Activated CD4-positive, alpha-beta T cell treated with anti-CD3 and anti-CD28 coated beads, Interleukin-2, amount 50 U/mL, for 48 hours (primary cell): ENCODE measurements at regions not wholly inside any gene's neighbourhood (a gene's known extent, or its start where the extent isn't known, plus 50 kb on each side); places are given as distances from the start of the nearest gene placed in this dataset.
"Not testable (repeated sequence)": the region's sequence is repeated elsewhere in the genome, so short reads cannot be mapped to it uniquely, and the experiment has no call there.

Source experiments
- DNase-seq, 2 experiments: peaks; one replicate each; pipeline ENCODE4 v3.0.0-alpha.2; 2020

- DNase-seq = no peak
Observed at GRCh38 chr13:64477146-64477545, 2753.0 kb downstream of the PCDH9 start.

- not testable (repeated sequence) for DNase-seq
Observed at GRCh38 chr13:64476041-64476568, 2754.0 kb downstream of the PCDH9 start.

GRCh38 chr13:64471916-64472315, 2758.2 kb downstream of the PCDH9 start:
- DNase-seq = no peak

GRCh38 chr13:64470751-64471150, 2759.4 kb downstream of the PCDH9 start:
- DNase-seq = no peak

GRCh38 chr13:64459778-64460177, 2770.4 kb downstream of the PCDH9 start:
- no peak for DNase-seq

- no peak for DNase-seq
Observed at GRCh38 chr13:64457976-64458375, 2772.2 kb downstream of the PCDH9 start.

- no peak for DNase-seq
Observed at GRCh38 chr13:64455124-64455523, 2775.0 kb downstream of the PCDH9 start.

- DNase-seq = no peak
Observed at GRCh38 chr13:64453831-64454230, 2776.3 kb downstream of the PCDH9 start.

GRCh38 chr13:64446372-64446771, 2783.8 kb downstream of the PCDH9 start:
- no peak for DNase-seq

- DNase-seq = no peak
Observed at GRCh38 chr13:64441740-64442139, 2788.4 kb downstream of the PCDH9 start.

GRCh38 chr13:64438084-64438483, 2792.1 kb downstream of the PCDH9 start:
- DNase-seq = no peak

GRCh38 chr13:64429691-64430090, 2800.4 kb downstream of the PCDH9 start:
- DNase-seq = no peak

GRCh38 chr13:64428196-64428595, 2801.9 kb downstream of the PCDH9 start:
- no peak for DNase-seq

GRCh38 chr13:64423467-64423866, 2806.7 kb downstream of the PCDH9 start:
- DNase-seq = no peak

- no peak for DNase-seq
Observed at GRCh38 chr13:64420181-64420580, 2810.0 kb downstream of the PCDH9 start.

- no peak for DNase-seq
Observed at GRCh38 chr13:64417581-64417980, 2812.6 kb downstream of the PCDH9 start.

- no peak for DNase-seq
Observed at GRCh38 chr13:64414381-64414780, 2815.8 kb downstream of the PCDH9 start.

- no peak for DNase-seq
Observed at GRCh38 chr13:64413529-64413928, 2816.6 kb downstream of the PCDH9 start.

GRCh38 chr13:64410276-64411053, 2819.7 kb downstream of the PCDH9 start:
- no peak for DNase-seq

GRCh38 chr13:64397701-64398100, 2832.4 kb downstream of the PCDH9 start:
- DNase-seq = no peak

GRCh38 chr13:64377606-64378005, 2852.5 kb downstream of the PCDH9 start:
- DNase-seq = no peak

- DNase-seq = no peak
Observed at GRCh38 chr13:64371461-64371860, 2858.7 kb downstream of the PCDH9 start.

- DNase-seq = no peak
Observed at GRCh38 chr13:64371045-64371444, 2859.1 kb downstream of the PCDH9 start.

GRCh38 chr13:64369121-64369520, 2861.0 kb downstream of the PCDH9 start:
- DNase-seq = no peak

GRCh38 chr13:64362564-64362963, 2867.6 kb downstream of the PCDH9 start:
- no peak for DNase-seq
